ENCODE measurements at regions not wholly inside any gene's neighbourhood (a gene's known extent, or its start where the extent isn't known, plus 50 kb on each side); places are given as distances from the start of the nearest gene placed in this dataset.
A peak's percentile ranks its signal among the peaks of the same experiment; 100 is the strongest.

DNA sequence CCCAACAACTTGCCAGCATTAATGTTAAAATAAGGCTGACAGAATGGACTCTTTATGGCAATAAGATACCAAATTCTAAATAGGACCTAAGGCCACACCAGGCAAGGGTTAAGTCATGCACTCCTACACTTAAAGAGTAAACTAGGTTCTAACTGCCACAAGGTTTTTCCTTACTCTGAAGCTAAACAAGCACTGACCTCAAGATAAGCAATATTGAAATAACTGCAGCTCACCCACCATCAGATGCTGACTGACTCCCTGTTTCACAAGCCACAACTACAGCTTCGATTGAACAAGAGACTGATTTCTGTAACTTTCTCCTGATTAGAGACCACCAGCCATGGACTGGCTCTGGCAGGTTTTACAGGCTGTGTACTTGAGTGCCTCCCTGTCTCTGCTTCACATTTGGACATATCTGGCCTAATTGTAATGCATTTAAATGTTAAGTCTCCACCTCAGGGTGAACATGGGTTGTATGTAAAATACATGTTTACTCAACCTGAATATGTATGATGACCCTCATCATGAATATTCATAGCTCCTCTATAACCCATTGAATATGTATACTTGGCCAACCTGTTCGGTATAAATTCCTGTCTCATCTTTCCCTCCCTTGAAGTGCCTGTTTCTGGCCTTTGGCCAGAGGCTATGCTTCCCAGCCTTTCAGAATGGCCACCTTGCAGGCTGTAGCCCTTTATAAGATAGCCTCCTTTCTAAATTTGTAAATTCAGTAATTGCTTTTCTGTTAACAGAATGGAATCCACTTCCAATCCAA is 70.5 kb upstream of the DAAM1 start:
- Mint-ChIP-seq H3K9me3 (no peaks in the 10 kb centered on the region), H3K4me1 (no peaks in the 10 kb centered on the region), H3K27me3 (peaks cover 5 to 6% of the 10 kb centered on the region in 2 donors), H3K4me3 (no peak overlapping the region), H3K27ac (no peak overlapping the region), H3K36me3 (no peaks in the 10 kb centered on the region)
- H3K4me3 ChIP-seq (ENCODE audit: low read length in 2 of 2): no peak overlapping the region
- intact Hi-C loops (cut with micrococcal nuclease): no loop called here
- H3K9me3 ChIP-seq (ENCODE audit: control insufficient read depth in 1 of 2, low read length in 2 of 2): no peaks in the 10 kb centered on the region
- no peaks in the 10 kb centered on the region for H3K36me3 ChIP-seq (ENCODE audit: insufficient read depth, low read length)
- POLR2A ChIA-PET (ENCODE audit: partially characterized antibody): no interaction called here
- DNase-seq: no peak
- CTCF ChIA-PET (ENCODE audit: partially characterized antibody): interaction anchor here (0.6 to 1.2 kb wide), 3 partner anchors 8 to 10 kb away, joined by 3 to 4 read pairs (median 3); no protein-coding TSS in a partner anchor
- no peaks in the 10 kb centered on the region for H3K4me1 ChIP-seq (ENCODE audit: insufficient read depth, low read length)
- H3K27me3 ChIP-seq (ENCODE audit: insufficient read depth, low read length): no peaks in the 10 kb centered on the region
- no peak overlapping the region for H3K27ac ChIP-seq (ENCODE audit: low read depth, low read length)

DNA sequence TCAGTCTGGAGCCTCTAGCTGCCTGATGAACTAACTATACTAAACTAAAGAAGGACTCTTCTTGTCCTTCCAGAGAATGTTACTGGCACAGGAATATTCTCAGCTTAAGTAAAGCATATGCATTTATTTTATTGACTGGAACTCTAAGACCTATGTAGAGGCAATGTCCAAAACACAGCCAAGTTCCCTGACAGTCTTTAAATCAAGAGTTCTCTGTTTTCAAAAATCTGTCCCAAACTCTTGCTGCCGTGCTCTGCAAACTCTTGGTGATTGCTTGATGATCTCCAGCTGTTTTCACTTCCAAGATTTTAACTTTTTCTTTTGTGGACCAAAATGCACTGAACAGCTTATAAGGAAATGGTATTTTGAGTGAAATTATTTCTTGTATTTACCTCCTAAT is 67.5 kb upstream of the DAAM1 start:
- Mint-ChIP-seq H3K4me3 (no peak overlapping the region), H3K4me1 (no peaks in the 10 kb centered on the region), H3K9me3 (no peaks in the 10 kb centered on the region), H3K27me3 (peaks cover 6 to 7% of the 10 kb centered on the region in 2 donors), H3K27ac (peak overlapping the region in 1 of 7 donors; percentile 8), H3K36me3 (no peaks in the 10 kb centered on the region)
- Histone ChIP-seq H3K36me3 (ENCODE audit: insufficient read depth, low read length) (no peaks in the 10 kb centered on the region), H3K27me3 (ENCODE audit: insufficient read depth, low read length) (no peaks in the 10 kb centered on the region), H3K4me3 (ENCODE audit: low read length in 2 of 2) (no peak overlapping the region), H3K27ac (ENCODE audit: low read depth, low read length) (no peak overlapping the region), H3K9me3 (ENCODE audit: control insufficient read depth in 1 of 2, low read length in 2 of 2) (no peaks in the 10 kb centered on the region), H3K4me1 (ENCODE audit: insufficient read depth, low read length) (no peaks in the 10 kb centered on the region)
- ChIA-PET POLR2A (ENCODE audit: partially characterized antibody) (no interaction called here), CTCF (ENCODE audit: partially characterized antibody) (interaction anchor here (1.0 to 1.5 kb wide), 5 partner anchors 9 to 620 kb away, joined by 3 to 5 read pairs (median 4); no protein-coding TSS in a partner anchor)
- no peak for DNase-seq
- intact Hi-C loops (cut with micrococcal nuclease): loop anchor here (5.0 to 10.0 kb wide), 2 partner anchors 224 to 619 kb away; no protein-coding TSS in a partner anchor

DNA sequence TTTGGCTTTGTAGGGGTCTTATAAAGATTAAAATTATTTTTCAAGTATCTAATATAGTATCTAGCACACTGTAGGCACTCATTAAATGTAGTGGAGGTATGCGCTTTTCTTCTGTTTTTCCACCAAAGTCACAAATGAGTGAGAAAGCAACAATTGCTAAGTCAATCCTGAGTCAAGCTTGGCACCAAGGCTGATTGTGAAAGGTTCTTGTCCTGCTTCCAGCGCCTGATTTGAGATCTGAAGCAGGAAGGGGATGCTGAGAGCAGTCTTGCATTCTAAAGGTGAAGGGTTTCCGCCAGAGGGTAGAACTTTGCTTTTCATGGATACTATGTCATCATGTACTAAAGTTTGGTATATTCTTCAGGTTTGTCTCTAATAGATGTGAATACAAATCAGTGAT is 64.9 kb upstream of the DAAM1 start:
- Mint-ChIP-seq H3K36me3 (no peaks in the 10 kb centered on the region), H3K4me3 (no peak overlapping the region), H3K27me3 (peaks cover 15 to 16% of the 10 kb centered on the region in 2 donors), H3K4me1 (peaks cover 0 to 3% (median 0%) of the 10 kb centered on the region in 4 donors), H3K27ac (no peak overlapping the region), H3K9me3 (no peaks in the 10 kb centered on the region)
- intact Hi-C loops (cut with micrococcal nuclease): loop anchor here (5.0 to 10.0 kb wide), 2 partner anchors 221 to 621 kb away; no protein-coding TSS in a partner anchor
- H3K36me3 ChIP-seq (ENCODE audit: insufficient read depth, low read length): no peaks in the 10 kb centered on the region
- no peak for DNase-seq
- no peaks in the 10 kb centered on the region for H3K4me1 ChIP-seq (ENCODE audit: insufficient read depth, low read length)
- no peaks in the 10 kb centered on the region for H3K9me3 ChIP-seq (ENCODE audit: control insufficient read depth in 1 of 2, low read length in 2 of 2)
- H3K4me3 ChIP-seq (ENCODE audit: low read length in 2 of 2): no peak overlapping the region
- ChIA-PET CTCF (ENCODE audit: partially characterized antibody) (interaction anchor here (1.1 to 5.0 kb wide), 6 partner anchors 36 to 623 kb away, joined by 3 to 78 read pairs (median 14); partner anchors contain the start of genes CCDC175 and DAAM1), POLR2A (ENCODE audit: partially characterized antibody) (no interaction called here)
- H3K27ac ChIP-seq (ENCODE audit: low read depth, low read length): no peak overlapping the region
- H3K27me3 ChIP-seq (ENCODE audit: insufficient read depth, low read length): no peaks in the 10 kb centered on the region

DNA sequence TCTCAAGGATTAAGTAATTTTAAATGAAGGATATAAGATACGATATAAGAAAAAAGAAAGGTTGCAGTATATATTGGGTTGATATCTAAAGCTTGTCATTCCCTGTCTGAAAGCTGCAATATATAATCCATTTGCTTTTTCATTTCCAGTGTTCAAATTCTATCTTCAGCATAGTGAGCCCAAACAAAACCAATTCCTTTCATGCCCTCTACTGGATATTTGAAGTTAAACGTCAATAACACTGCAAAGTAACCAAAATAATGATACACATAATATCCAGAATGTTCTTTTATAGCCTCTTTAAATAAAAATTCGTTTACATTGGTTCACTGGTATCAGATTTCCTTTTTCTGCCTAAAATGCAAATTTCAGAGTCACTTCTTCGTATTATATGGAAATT is 64.5 kb upstream of the DAAM1 start:
- intact Hi-C loops (cut with micrococcal nuclease): loop anchor here (5.0 to 10.0 kb wide), 2 partner anchors 221 to 622 kb away; no protein-coding TSS in a partner anchor
- Histone ChIP-seq H3K4me3 (ENCODE audit: low read length in 2 of 2) (no peak overlapping the region), H3K27me3 (ENCODE audit: insufficient read depth, low read length) (no peaks in the 10 kb centered on the region), H3K36me3 (ENCODE audit: insufficient read depth, low read length) (no peaks in the 10 kb centered on the region), H3K4me1 (ENCODE audit: insufficient read depth, low read length) (no peaks in the 10 kb centered on the region), H3K27ac (ENCODE audit: low read depth, low read length) (no peak overlapping the region), H3K9me3 (ENCODE audit: control insufficient read depth in 1 of 2, low read length in 2 of 2) (no peaks in the 10 kb centered on the region)
- ChIA-PET POLR2A (ENCODE audit: partially characterized antibody) (no interaction called here), CTCF (ENCODE audit: partially characterized antibody) (interaction anchor here (0.6 to 5.0 kb wide), 9 partner anchors 37 to 623 kb away, joined by 3 to 78 read pairs (median 6); partner anchors contain the start of genes CCDC175 and DAAM1)
- Mint-ChIP-seq H3K9me3 (no peaks in the 10 kb centered on the region), H3K27ac (no peak overlapping the region), H3K4me1 (peaks cover 0 to 3% (median 0%) of the 10 kb centered on the region in 4 donors), H3K27me3 (peaks cover 18 to 20% of the 10 kb centered on the region in 2 donors), H3K36me3 (no peaks in the 10 kb centered on the region), H3K4me3 (no peak overlapping the region)
- DNase-seq: no peak

DNA sequence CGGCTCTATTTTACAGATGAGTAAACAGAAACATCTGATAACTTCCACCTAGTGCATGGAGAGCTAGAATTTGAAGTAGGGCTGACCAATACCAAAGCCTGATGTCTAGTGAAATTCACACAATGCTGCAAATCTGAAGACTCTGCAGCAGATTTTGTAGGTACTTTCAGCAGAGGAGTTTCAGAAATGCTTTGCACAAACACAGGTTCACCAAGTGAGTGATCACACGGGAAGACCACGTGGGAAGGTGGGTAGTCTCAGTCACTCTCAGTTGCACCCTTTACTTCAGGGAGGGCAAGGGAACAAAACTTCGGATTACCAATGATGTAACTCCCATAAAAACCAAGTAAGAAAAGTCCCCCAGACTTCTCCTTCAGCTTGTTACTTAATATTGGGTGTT is 63.3 kb upstream of the DAAM1 start:
- H3K4me3 Mint-ChIP-seq: no peak overlapping the region
- H3K4me1 Mint-ChIP-seq: peaks cover 0 to 3% (median 0%) of the 10 kb centered on the region in 4 donors
- Histone ChIP-seq H3K9me3 (ENCODE audit: control insufficient read depth in 1 of 2, low read length in 2 of 2) (no peaks in the 10 kb centered on the region), H3K4me3 (ENCODE audit: low read length in 2 of 2) (no peak overlapping the region), H3K36me3 (ENCODE audit: insufficient read depth, low read length) (no peaks in the 10 kb centered on the region), H3K4me1 (ENCODE audit: insufficient read depth, low read length) (no peaks in the 10 kb centered on the region), H3K27me3 (ENCODE audit: insufficient read depth, low read length) (no peaks in the 10 kb centered on the region), H3K27ac (ENCODE audit: low read depth, low read length) (no peak overlapping the region)
- intact Hi-C loops (cut with micrococcal nuclease): loop anchor here (10.0 kb wide), 1 partner anchor 220 kb away; no protein-coding TSS in a partner anchor
- no peak overlapping the region for H3K27ac Mint-ChIP-seq
- no peaks in the 10 kb centered on the region for H3K36me3 Mint-ChIP-seq
- H3K27me3 Mint-ChIP-seq: peaks cover 16 to 18% of the 10 kb centered on the region in 2 donors
- POLR2A ChIA-PET (ENCODE audit: partially characterized antibody): interaction anchor here (1.4 kb wide), 1 partner anchor 319 kb away, joined by 3 read pairs; no protein-coding TSS in a partner anchor
- CTCF ChIA-PET (ENCODE audit: partially characterized antibody): interaction anchor here (0.7 to 5.0 kb wide), 15 partner anchors 8 to 1060 kb away, joined by 3 to 78 read pairs (median 6); partner anchors contain the start of genes CCDC175 and DAAM1
- no peaks in the 10 kb centered on the region for H3K9me3 Mint-ChIP-seq
- no peak for DNase-seq

DNA sequence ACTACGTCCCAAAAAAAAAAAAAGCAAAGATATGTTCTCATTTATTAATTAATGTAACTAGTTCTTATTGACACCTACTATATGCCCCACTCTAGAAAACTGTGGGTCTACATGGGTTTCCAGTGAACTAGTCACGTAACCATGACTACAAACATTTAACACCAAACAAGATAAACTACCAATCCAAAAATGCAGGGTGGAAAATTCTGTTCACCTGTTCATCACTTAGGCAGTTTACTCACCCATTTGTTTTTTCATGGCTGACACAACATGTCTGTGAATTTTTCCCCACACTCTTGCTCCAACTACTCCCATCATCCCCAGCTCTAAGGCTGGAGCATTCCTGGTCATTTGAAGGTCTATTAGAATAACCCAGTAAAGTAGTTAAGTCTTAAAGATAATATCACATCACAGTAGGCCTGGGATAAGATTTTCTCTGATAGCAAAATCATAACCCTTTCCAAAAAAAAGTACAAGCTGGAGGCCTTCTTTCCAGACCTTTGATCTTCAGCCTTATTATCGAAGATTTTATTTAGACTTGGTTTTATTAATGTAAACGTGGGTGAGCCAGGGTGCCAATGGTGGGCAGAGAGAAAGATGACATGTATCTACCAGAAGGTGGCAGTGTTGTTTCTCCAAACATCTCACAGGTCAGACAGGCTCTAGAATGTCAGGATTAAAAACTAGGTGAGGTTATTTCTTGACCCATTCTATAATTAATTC is 61.6 kb upstream of the DAAM1 start:
- Histone ChIP-seq H3K9me3 (ENCODE audit: control insufficient read depth in 1 of 2, low read length in 2 of 2) (no peaks in the 10 kb centered on the region), H3K4me1 (ENCODE audit: insufficient read depth, low read length) (no peaks in the 10 kb centered on the region), H3K4me3 (ENCODE audit: low read length in 2 of 2) (no peak overlapping the region), H3K36me3 (ENCODE audit: insufficient read depth, low read length) (no peaks in the 10 kb centered on the region), H3K27me3 (ENCODE audit: insufficient read depth, low read length) (no peaks in the 10 kb centered on the region), H3K27ac (ENCODE audit: low read depth, low read length) (no peak overlapping the region)
- peaks cover 0 to 3% (median 0%) of the 10 kb centered on the region in 4 donors for H3K4me1 Mint-ChIP-seq
- no peaks in the 10 kb centered on the region for H3K9me3 Mint-ChIP-seq
- intact Hi-C loops (cut with micrococcal nuclease): loop anchor here (1.0 to 10.0 kb wide), 6 partner anchors 62 to 1057 kb away; partner anchors contain the start of gene CCDC175
- no peak overlapping the region for H3K4me3 Mint-ChIP-seq
- ChIA-PET POLR2A (ENCODE audit: partially characterized antibody) (interaction anchor here (1.0 kb wide), 1 partner anchor 62 kb away, joined by 3 read pairs; no protein-coding TSS in a partner anchor), CTCF (ENCODE audit: partially characterized antibody) (interaction anchor here (0.7 to 5.0 kb wide), 14 partner anchors 9 to 626 kb away, joined by 3 to 78 read pairs (median 3); partner anchors contain the start of genes CCDC175 and DAAM1)
- H3K36me3 Mint-ChIP-seq: no peaks in the 10 kb centered on the region
- no peak overlapping the region for H3K27ac Mint-ChIP-seq
- peak in 4 of 5 donors; percentile 55 to 62 (median 61) for DNase-seq
- peaks cover 13 to 19% of the 10 kb centered on the region in 2 donors for H3K27me3 Mint-ChIP-seq
